ENCODE measurements at regions not wholly inside any gene's neighbourhood (a gene's known extent, or its start where the extent isn't known, plus 50 kb on each side); places are given as distances from the start of the nearest gene placed in this dataset.

DNA sequence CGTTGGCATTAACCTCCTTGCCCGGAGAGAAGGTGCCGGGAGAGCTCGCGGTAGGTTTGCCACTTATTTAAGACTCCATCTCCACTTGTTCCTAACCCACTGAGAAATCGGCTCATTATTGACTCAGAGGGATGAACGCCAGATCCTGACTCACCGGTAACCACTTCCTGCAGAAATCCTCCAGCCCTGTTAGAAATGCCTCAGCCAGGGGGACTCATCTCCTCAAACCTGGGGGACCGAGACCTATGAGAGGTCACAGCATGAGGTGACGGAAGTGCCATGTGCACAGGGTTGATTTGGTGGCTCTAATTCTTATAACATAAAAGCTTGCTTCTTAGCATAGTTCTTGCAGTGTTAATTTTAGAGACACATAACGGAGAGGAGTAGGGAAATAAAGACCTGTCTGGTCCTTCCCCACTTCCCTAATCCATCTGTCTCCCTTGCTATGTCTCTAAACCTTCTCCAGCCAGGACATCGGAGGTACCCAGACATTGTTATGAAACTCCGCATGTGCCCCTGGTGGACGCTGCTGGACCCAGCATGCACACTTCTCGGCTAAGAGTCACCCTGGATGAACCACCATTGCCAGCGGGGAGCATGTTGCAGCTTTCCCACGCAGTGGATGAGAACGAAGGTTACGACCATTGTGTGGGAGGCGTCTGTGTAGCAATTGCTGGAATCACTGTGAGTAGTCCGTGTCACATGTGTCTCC is 158.9 kb downstream of the EFNB2 start:
- TF ChIP-seq EZH2 (IDR thresholded peaks at IDR 0.05; ENCODE audit: borderline replicate concordance, low read length) (no peak), CTCF (conservative IDR thresholded peaks at IDR 0.05 in 1 of 2, IDR thresholded peaks at IDR 0.05 in 1 of 2; ENCODE audit: extremely low read depth in 1 of 2, insufficient read depth in 1 of 2, low read depth in 1 of 2, low read length in 2 of 2) (no peak)

All from mammary epithelial cell (primary cell).